Inflammatory macrophage treated with lipopolysaccharide for 1 hour (primary cell): ENCODE measurements at regions not wholly inside any gene's neighbourhood (a gene's known extent, or its start where the extent isn't known, plus 50 kb on each side); places are given as distances from the start of the nearest gene placed in this dataset.

ENCODE experiments used
- DNase-seq, 2 donors: peaks; one replicate each; pipeline ENCODE4 v3.0.0-alpha.2; 2020 to 2022

DNA sequence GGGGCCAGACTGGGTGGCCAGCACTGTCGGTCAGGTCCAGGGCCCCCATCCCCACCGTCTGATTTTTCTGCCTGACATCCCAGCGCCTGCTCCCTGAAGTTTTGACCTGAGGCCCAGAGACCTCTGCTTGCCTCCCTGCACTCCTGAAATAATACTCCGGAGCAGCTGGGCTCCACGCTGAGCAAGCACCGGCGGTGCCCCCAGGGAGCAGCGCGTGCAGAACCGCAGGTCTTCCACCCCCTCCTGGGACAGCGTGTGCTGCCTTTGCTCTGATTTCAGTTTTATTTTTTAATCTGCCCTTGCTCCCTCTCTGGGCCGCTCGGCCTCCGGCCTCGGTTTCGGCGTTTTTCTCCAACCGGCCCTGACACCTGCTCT, 132.4 kb upstream of the GSE1 start:
- no peak for DNase-seq

- DNase-seq, result no peak
Measured at GRCh38 chr16:85481206-85481605, 131.9 kb upstream of the GSE1 start.

DNA sequence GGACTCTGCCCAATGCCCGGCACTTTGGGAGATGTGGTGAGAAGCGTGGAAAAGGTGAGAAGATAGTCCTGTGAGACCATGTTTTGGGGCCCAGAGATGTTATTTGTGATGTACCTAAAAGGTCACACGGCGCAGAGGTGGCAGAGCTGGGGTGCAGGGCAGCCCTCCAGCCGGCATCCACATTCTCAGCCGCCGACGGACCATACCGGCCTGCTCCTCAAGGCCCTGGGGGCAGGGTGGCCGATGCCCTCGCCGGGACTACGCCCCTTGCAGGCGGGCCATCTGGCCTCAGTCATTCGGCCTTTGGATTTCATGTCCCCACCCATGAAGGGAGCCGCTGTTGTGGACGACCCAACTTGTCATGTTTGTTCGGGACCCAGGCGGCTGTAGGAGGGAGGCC, 131.4 kb upstream of the GSE1 start:
- no peak for DNase-seq

GRCh38 chr16:85483424-85483823, 129.7 kb upstream of the GSE1 start:
- DNase-seq, result no peak

GRCh38 chr16:85484347-85485300, 128.5 kb upstream of the GSE1 start:
- DNase-seq, result peak; percentile 28 to 34

DNA sequence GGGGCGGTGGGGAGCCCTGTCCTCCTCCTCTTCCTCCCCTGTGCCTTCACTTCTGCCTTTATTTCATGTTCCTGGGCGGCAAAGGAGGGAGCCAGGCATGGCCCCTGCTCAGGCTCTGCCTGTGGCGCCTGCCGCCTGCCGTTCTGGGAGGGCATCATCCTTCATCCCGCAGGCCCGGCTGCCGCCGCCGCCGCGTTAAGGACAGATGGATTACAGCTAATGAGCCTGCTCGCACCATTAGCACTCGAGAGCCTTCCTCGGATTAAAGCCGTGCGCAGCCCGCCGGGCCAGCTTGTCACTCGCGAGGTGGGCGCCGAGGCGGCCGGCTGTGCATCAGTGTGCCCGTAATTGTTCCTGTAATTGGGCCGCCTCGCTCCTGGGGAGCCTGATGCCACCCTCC, 127.7 kb upstream of the GSE1 start:
- no peak for DNase-seq

- DNase-seq, result no peak
Measured at GRCh38 chr16:85486256-85486915, 126.7 kb upstream of the GSE1 start.

- no peak for DNase-seq
Measured at GRCh38 chr16:85488414-85488813, 124.7 kb upstream of the GSE1 start.

- DNase-seq, result no peak
Measured at GRCh38 chr16:85490407-85491057, 122.6 kb upstream of the GSE1 start.

- DNase-seq, result peak; percentile 2 to 28
Measured at GRCh38 chr16:85491058-85491771, 121.9 kb upstream of the GSE1 start.

- DNase-seq, result no peak
Measured at GRCh38 chr16:85491798-85492294, 121.3 kb upstream of the GSE1 start.

DNA sequence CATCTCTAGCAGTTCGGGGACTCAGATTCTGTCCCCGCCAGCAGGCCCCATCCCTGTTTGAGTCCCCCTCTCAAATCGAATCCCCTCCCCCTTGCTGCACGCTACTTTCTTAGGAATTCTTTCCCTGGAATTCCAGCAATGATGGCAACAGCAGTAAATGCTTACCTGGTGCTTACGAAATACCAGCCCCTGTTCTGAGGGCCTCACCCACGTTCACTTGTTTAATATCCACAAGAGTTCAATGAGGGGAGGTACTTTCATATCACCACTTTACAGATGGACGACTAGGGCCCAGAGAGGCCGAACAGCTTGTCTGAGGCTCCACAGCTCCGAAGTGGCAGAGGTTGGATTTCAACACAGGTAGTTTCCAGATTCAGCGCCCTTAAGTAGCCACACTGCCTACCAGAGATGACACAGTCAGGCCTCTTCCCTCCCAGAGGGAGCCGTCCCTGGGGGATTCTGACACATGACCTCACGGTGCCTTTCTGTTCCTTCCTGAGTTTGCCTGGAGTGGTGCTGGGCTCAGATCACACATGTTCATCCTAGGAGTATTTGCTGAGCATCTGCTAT, 120.7 kb upstream of the GSE1 start:
- peak in 1 of 2 donors; percentile 67 for DNase-seq

- DNase-seq, result no peak
Measured at GRCh38 chr16:85494315-85494714, 118.8 kb upstream of the GSE1 start.

DNA sequence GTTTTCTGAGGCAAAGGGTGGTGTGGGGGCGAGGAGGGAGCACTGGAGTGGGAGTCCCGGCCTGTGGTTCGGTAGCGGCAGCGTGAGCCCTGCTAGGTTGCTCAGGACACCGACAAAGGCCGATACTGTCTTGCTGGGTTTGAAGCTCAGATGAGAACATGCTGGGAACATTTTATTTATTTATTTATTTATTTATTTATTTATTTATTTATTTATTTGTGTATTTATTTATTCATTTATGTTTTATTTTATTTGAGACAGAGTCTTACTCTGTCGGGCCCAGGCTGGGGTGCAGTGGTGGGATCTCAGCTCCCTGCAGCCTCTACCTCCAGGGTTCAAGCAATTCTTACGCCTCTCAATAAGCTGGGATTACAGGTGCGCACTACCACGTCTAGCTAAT, 117.9 kb upstream of the GSE1 start:
- no peak for DNase-seq

- DNase-seq, result no peak
Measured at GRCh38 chr16:85495823-85496538, 117.1 kb upstream of the GSE1 start.

DNA sequence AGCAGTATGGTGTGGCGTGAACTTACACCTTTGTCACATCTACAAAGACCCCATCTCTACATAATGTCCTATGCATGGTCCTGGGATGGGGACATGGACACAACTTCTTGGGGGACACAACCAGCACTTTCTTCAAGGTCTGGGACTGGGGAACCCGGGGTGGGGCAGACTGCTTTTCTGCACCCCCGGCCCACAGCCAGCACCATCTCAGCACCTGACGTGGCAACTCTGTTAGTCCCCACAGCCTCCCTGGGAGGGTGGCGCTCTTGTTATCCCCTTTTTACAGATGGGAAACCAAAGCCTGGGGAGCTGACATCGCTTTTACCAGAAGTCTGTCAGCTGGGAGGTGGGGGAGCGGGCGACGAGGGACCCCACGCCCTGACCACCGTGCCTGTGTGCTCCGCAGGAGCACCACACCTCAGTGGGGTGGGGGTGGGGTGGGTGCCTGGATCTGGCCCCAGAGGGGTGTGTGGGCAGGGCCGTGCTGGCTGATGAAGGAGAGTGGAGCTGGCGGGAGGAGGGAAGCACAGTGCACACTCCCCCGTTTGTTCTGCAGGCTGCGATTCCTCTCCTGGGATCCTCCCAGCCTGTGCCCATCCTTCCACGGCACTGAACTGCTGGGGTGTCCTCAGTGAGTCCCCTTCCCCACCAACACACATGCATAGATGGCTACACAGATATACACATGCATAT, 115.4 kb upstream of the GSE1 start:
- no peak for DNase-seq

- DNase-seq, result no peak
Measured at GRCh38 chr16:85498607-85499006, 114.5 kb upstream of the GSE1 start.

- DNase-seq, result no peak
Measured at GRCh38 chr16:85500220-85500619, 112.9 kb upstream of the GSE1 start.

DNA sequence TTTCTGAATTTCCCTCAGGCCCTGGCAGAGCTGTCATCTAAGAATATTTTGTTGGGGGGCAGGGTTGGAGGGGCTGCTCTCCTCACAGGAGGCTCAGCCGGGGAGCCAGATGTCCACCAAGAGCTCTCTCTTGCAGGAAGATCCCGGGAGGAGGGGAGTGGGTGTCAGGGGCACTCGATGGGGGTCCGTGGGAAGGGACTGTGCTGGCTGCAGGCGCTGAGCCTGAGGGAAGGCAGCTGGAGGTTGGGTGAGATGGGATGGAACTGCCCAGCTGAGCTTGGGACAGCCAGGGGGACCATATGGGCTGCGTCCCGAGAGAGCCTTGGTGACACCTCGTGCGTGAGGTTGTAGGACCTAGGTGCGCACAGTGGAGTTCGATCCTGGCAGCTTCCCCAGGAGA, 111.2 kb upstream of the GSE1 start:
- no peak for DNase-seq

DNA sequence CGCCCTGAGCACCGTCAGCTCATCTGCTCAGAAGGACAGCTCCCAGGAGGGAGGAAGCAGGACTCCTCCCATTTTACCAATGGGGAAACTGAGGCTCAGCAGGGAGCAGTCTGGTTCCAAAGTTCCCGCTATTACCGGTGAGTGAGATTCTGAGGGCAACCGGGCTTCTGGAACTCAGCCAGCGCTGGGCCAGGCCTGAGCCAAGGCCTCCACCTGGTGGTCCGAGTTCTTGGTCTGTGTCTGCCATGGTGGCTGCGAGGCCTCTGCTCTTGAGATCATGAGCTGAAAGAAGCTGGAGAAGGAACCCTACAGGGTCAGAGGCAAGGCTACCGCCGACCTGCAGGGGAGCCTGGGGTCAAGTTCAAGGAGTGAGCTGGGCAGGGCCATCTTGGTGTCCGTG, 110.8 kb upstream of the GSE1 start:
- DNase-seq, result no peak

GRCh38 chr16:85503679-85504231, 109.4 kb upstream of the GSE1 start:
- DNase-seq, result no peak
